ENCODE measurements at regions not wholly inside any gene's neighbourhood (a gene's known extent, or its start where the extent isn't known, plus 50 kb on each side); places are given as distances from the start of the nearest gene placed in this dataset.

- Mint-ChIP-seq H3K9me3 (ENCODE audit: low read depth) (peaks cover 18% of the 10 kb centered on the region), H3K27me3 (ENCODE audit: low read depth) (no peaks in the 10 kb centered on the region), H3K4me3 (ENCODE audit: unreplicated experiment) (no peak overlapping the region), H3K36me3 (ENCODE audit: low read depth) (no peaks in the 10 kb centered on the region), H3K27ac (ENCODE audit: unreplicated experiment) (no peak overlapping the region), H3K4me1 (ENCODE audit: low read depth) (no peaks in the 10 kb centered on the region)
- no peak for TF ChIP-seq CTCF (IDR thresholded peaks at IDR 0.05)
- DNase-seq (ENCODE audit: low spot score), result no peak
These were observed 294.9 kb downstream of the EIPR1 start for GRCh38 chr2:3082705-3083104.

DNA sequence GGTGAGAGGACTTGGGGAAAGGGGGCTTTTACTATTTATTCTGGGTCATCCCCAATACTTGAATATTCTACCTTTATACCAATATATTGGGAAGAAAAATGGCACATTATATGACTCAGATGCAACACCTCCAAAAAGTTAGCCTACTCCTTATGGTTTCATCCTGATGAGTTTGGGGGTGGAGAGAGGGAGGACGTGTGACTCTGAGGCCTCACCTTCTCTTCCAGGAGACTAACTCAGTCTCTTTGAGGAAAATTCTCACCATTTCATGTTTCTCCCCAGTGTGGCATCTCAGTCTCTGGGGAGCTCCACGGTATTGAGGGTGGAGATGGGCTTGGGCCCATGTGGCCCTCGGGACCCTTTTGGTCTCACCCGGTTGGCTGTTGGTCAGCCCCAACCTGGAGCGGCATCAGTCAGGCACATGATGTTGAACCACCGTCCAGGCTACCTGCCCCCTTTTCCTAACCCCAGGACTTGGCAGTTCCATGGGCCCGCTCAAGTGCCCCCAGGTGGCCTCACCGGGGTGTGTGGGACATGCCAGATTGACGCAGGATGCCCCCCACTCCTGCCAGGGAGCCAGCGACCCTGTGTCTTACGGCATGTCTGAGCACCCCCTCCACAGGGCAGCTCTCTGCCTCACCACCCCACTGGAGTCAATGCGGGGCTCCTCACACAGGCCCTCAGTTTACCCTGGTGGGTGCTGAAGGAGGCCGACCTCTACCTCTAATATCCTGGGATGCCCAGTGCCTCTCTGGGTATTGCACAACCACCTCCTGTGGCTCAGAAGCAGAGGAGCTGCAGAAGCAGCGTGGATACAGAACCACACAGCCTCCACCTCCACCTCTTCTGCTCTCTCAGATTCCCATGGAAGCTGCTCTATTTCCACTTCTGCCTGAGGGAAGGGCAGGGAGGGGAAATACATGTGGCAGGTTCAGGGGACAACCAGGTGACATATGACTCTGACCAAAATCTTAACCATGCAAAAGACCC lies 297.4 kb downstream of the EIPR1 start:
- no peak for DNase-seq (ENCODE audit: low spot score)
- H3K27me3 Mint-ChIP-seq (ENCODE audit: low read depth), result no peaks in the 10 kb centered on the region
- no peaks in the 10 kb centered on the region for H3K36me3 Mint-ChIP-seq (ENCODE audit: low read depth)
- H3K9me3 Mint-ChIP-seq (ENCODE audit: low read depth), result peaks cover 8% of the 10 kb centered on the region
- H3K4me3 Mint-ChIP-seq (ENCODE audit: unreplicated experiment), result no peak overlapping the region
- H3K4me1 Mint-ChIP-seq (ENCODE audit: low read depth), result no peaks in the 10 kb centered on the region
- TF ChIP-seq CTCF (IDR thresholded peaks at IDR 0.05), result no peak
- no peak overlapping the region for H3K27ac Mint-ChIP-seq (ENCODE audit: unreplicated experiment)

- H3K9me3 Mint-ChIP-seq (ENCODE audit: low read depth), result peaks cover 4% of the 10 kb centered on the region
- no peak for DNase-seq (ENCODE audit: low spot score)
- H3K36me3 Mint-ChIP-seq (ENCODE audit: low read depth), result no peaks in the 10 kb centered on the region
- no peak overlapping the region for H3K27ac Mint-ChIP-seq (ENCODE audit: unreplicated experiment)
- H3K4me1 Mint-ChIP-seq (ENCODE audit: low read depth), result no peaks in the 10 kb centered on the region
- no peak overlapping the region for H3K4me3 Mint-ChIP-seq (ENCODE audit: unreplicated experiment)
- H3K27me3 Mint-ChIP-seq (ENCODE audit: low read depth), result no peaks in the 10 kb centered on the region
- no peak for TF ChIP-seq CTCF (IDR thresholded peaks at IDR 0.05)
These were observed 298.2 kb downstream of the EIPR1 start for GRCh38 chr2:3079466-3079865.

GRCh38 chr2:3078684-3079083 lies 298.9 kb downstream of the EIPR1 start:
- no peak overlapping the region for H3K4me3 Mint-ChIP-seq (ENCODE audit: unreplicated experiment)
- DNase-seq (ENCODE audit: low spot score), result no peak
- H3K27me3 Mint-ChIP-seq (ENCODE audit: low read depth), result no peaks in the 10 kb centered on the region
- peak; percentile 17 for TF ChIP-seq CTCF (IDR thresholded peaks at IDR 0.05)
- no peaks in the 10 kb centered on the region for H3K36me3 Mint-ChIP-seq (ENCODE audit: low read depth)
- H3K27ac Mint-ChIP-seq (ENCODE audit: unreplicated experiment), result no peak overlapping the region
- H3K9me3 Mint-ChIP-seq (ENCODE audit: low read depth), result peaks cover 4% of the 10 kb centered on the region
- H3K4me1 Mint-ChIP-seq (ENCODE audit: low read depth), result no peaks in the 10 kb centered on the region

DNA sequence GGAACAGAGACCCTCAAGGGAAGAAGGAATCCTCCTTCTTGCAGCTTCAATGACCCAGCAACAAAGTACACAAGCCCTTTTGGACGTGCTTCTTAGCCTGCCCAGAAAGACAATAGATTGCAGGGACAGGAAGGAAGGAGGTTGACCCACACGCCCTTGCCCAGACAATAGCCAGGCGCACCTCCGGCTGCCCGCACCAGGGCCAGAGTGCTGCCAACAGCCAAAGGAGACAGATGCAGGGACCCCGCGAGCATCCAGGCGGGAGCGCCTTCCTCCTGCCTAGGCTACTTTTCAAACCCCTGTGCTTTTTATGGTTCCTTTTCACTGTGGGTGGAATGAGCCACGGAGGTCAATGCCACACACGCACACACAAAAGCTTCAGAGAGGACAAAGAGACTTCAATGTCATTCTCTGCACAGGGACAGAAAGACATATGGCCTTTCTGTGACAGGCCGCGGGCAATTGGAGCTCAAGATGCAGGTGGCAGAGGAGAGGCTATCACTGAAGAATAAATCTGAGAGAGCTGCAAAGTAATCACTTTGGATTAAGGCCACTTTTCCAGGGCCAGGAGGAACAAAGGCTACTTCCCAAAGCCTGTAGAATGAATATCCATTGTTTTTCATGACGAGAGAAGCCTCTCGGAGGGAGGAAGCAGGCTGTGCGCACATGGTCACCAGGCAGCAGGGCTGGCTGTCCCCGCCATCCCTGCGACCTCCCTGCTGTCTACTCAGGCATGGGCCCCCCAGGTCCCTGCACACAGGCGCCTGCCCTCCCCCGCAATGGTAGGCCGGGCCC lies 300.6 kb downstream of the EIPR1 start:
- Mint-ChIP-seq H3K27ac (ENCODE audit: unreplicated experiment) (no peak overlapping the region), H3K36me3 (ENCODE audit: low read depth) (no peaks in the 10 kb centered on the region), H3K4me3 (ENCODE audit: unreplicated experiment) (no peak overlapping the region), H3K27me3 (ENCODE audit: low read depth) (peaks cover 8% of the 10 kb centered on the region), H3K4me1 (ENCODE audit: low read depth) (no peaks in the 10 kb centered on the region), H3K9me3 (ENCODE audit: low read depth) (no peaks in the 10 kb centered on the region)
- no peak for DNase-seq (ENCODE audit: low spot score)
- TF ChIP-seq CTCF (IDR thresholded peaks at IDR 0.05), result no peak

Measured in chondrocyte (in vitro differentiated cells).